TTC549 (cell line): ENCODE measurements at regions not wholly inside any gene's neighbourhood (a gene's known extent, or its start where the extent isn't known, plus 50 kb on each side); places are given as distances from the start of the nearest gene placed in this dataset.
"Not testable (repeated sequence)": the region's sequence is repeated elsewhere in the genome, so short reads cannot be mapped to it uniquely, and the experiment has no call there.

Experiments
- FAIRE-seq: peaks from 2 replicates; lab custom pipeline; 2012; peaks lifted over from hg19 to GRCh38; lab: Jason Lieb, UNC

DNA sequence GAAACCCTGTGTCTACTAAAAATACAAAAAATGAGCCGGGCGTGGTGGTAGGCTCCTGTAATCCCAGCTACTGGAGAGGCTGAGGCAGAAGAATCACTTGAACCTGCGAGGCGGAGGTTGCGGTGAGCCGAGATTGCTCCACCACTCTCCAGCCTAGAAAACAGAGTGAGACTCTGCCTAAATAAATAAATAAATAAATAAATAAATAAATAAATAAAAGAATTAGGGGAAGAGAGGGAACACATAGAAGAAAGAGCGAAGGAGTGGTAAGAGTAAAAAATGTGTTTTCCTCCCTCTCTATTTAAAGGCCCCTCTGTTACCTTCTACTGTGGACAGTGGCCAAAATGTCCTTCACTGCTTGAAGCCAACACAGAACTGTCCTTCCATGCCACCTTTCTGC, 103.9 kb upstream of the SOX21 start:
- FAIRE-seq, result no peak

DNA sequence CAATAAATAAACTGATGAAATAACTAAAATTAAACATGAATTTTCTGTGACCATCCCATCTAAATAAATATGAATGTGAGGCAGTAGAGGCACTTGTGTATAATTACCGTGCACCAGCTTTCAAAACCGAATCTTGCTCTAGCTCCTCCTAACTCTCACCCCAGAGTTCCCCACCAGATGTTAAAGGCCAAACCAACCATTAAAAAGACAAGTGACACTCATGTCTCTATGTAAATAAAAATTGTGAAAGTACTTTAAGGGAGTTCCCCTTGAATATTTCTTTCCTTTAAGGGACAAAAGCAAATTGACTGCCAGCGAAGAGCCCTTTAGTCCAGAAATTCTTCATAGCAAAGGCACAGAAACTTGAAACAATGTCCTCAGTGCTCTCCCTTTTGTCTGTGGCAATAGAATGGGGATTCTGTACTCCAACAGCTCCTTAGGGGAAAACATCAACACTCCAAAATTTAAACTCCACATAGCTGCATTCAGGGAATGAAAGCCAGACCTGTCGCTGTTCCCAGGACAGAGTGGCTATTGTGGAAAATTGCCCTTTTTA, 101.7 kb upstream of the SOX21 start:
- FAIRE-seq, result no peak

GRCh38 chr13:94811753-94812152, 99.4 kb upstream of the SOX21 start:
- FAIRE-seq, result no peak

- no peak for FAIRE-seq
Observed at GRCh38 chr13:94800423-94800822, 88.1 kb upstream of the SOX21 start.

DNA sequence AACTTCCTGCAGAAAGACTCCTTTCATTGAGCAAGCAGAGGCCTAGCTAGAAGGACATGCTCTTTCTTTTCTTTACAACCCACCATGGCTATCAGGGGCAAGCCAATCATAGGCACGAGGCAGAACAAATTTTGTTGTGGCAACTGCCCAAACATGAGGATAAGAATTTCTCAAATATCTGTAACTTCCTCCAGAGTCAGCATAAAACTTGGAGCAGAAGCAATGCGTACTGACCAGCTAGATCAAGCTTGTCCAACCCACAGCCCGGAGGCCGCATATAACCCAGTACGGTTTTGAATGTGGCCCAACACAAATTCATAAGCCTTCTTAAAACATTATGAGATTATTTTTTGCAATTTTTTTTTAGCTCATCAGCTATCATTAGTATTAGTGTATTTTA, 87.0 kb upstream of the SOX21 start:
- no peak for FAIRE-seq

- FAIRE-seq, result no peak
Observed at GRCh38 chr13:94798738-94799137, 86.4 kb upstream of the SOX21 start.

- no peak for FAIRE-seq
Observed at GRCh38 chr13:94795292-94795691, 82.9 kb upstream of the SOX21 start.

- not testable (repeated sequence) for FAIRE-seq
Observed at GRCh38 chr13:94786246-94786645, 73.9 kb upstream of the SOX21 start.

GRCh38 chr13:94784066-94784465, 71.7 kb upstream of the SOX21 start:
- FAIRE-seq, result no peak

DNA sequence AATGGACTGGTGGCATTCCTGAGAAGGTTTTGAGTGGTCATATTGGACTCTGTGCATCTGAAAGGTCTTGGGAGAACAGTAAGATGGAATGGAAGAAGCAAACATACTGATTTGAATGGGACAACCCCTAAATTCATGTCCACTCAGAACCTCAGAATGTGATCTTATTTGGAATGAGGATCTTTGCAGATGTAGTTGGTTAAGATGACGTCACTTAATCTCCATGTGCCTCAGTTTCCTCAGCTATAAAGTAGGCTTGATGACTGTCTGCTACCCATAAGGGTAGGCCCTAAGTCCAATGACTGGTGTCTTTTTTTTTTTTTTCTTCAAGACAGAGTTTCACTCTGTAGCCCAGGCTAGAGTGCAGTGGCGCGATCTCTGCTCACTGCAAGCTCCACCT, 71.1 kb upstream of the SOX21 start:
- no peak for FAIRE-seq

DNA sequence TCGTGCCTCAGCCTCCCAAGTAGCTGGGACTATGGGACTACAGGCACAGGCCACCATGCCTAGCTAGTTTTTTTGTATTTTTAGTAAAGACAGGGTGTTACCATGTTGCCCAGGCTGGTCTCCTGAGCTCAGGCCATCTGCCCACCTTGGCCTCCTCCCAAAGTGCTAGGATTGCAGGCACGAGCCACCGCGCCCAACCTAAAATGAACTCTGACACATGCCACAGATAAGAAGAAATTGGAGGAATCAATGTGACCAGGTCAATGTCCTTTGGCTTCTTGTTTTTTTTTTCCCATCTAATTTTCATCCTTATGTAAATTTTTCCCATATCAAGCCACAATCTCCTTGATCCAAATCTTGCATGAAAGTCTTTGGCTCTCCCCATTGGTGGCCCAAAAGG, 68.1 kb upstream of the SOX21 start:
- FAIRE-seq, result no peak

DNA sequence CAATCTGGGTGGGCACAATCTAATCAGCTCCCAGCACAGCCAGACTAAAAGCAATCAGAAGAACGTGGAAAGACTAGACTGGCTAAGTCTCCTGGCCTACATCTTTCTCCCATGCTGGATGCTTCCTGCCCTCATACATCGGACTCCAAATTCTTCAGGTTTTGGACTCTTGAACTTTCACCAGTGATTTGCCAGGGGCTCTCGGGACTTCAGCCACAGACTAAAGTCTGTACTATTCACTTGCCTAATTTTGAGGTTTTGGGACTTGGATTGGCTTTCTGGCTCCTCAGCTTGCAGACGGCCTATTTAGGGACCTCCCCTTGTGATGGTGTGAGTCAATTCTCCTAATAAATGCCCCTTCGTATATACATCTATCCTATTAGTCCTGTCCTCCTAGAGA, 66.6 kb upstream of the SOX21 start:
- no peak for FAIRE-seq

DNA sequence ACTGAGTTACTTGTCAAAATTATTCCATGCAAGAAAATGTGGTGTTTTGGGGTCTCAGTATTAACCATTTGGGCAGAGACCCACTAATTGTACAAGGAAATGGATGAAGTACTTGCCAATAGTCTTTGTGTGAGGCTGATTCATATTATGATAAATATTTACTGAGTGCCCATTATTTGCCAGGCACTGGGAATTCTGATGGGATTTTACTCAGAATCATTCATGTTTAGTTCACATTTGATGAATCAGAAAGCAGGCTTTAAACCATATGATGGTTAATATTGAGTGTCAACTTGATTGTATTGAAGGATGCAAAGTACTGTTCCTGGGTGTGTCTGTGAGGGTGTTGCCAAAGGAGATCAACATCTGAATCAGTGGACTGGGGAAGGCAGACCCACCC, 66.2 kb upstream of the SOX21 start:
- FAIRE-seq, result no peak

- no peak for FAIRE-seq
Observed at GRCh38 chr13:94776956-94777355, 64.6 kb upstream of the SOX21 start.

GRCh38 chr13:94776300-94776699, 64.0 kb upstream of the SOX21 start:
- no peak for FAIRE-seq

GRCh38 chr13:94765814-94766213, 53.5 kb upstream of the SOX21 start:
- no peak for FAIRE-seq

- no peak for FAIRE-seq
Observed at GRCh38 chr13:94764576-94765321, 52.4 kb upstream of the SOX21 start.
